Uterus (tissue), 3 donors: ENCODE measurements at regions not wholly inside any gene's neighbourhood (a gene's known extent, or its start where the extent isn't known, plus 50 kb on each side); places are given as distances from the start of the nearest gene placed in this dataset.

Source experiments
- DNase-seq, 2 donors: peaks; one replicate each; pipeline ENCODE4 v3.0.0-alpha.2; 2019 to 2020
- H3K27ac ChIP-seq, 2 donors: fragments of 200-600 bp; sonication (generic); 1 replicate in 1 of 2; 2 replicates in 1 of 2; pipeline ENCODE4 v1.5.1; 2016 to 2018
- H3K27me3 ChIP-seq, 2 donors: fragments of 200-600 bp; sonication (generic); one replicate each; pipeline ENCODE4 v1.5.1; 2018 to 2019; ENCODE audit warnings: control low read depth in 1 of 2
- H3K36me3 ChIP-seq, 2 donors: fragments of 200-600 bp; sonication (generic); one replicate each; pipeline ENCODE4 v1.5.1; 2019; ENCODE audit warnings: control low read depth in 1 of 2
- H3K4me1 ChIP-seq, 2 donors: fragments of 200-600 bp; sonication (generic); one replicate each; pipeline ENCODE4 v1.5.1; 2018 to 2019; ENCODE audit warnings: control low read depth in 1 of 2
- H3K4me3 ChIP-seq, 2 donors: fragments of 200-600 bp; sonication (generic); 1 replicate in 1 of 2; 2 replicates in 1 of 2; pipeline ENCODE4 v1.5.1; 2018 to 2019; ENCODE audit warnings: mild to moderate bottlenecking in 1 of 2
- H3K9me3 ChIP-seq, 2 donors: fragments of 200-600 bp; sonication (generic); one replicate each; pipeline ENCODE4 v1.5.1; 2019; ENCODE audit warnings: control low read depth in 1 of 2
- CTCF ChIP-seq, 4 experiments: fragments of 200-600 bp in 2 of 4; fragments of 450-650 bp in 2 of 4; sonication (generic) in 2 of 4; IDR thresholded peaks; one replicate each; pipeline ENCODE4 v1.5.1; 2016 to 2019; ENCODE audit warnings: antibody characterized with exemption in 4 of 4, mild to moderate bottlenecking in 2 of 4, moderate library complexity in 1 of 4
- POLR2A ChIP-seq, 2 donors: fragments of 450-650 bp; IDR thresholded peaks; one replicate each; pipeline ENCODE4 v1.6.1; 2016; ENCODE audit warnings: antibody characterized with exemption in 2 of 2, mild to moderate bottlenecking in 1 of 2, moderate library complexity in 1 of 2
- intact Hi-C: fragments of 100-400 bp; cut with DNase I; formaldehyde crosslinking; loops from one replicate; pipeline ENCODE4 v1.15.1; 2023; ENCODE audit warnings: low total_unique reads
- donor health status: DM: yes; HTN: yes; CAD: no.

GRCh38 chr12:47545938-47546609 lies 159.8 kb downstream of the RPAP3 start:
- H3K36me3 ChIP-seq = no peaks in the 10 kb centered on the region
- no peak overlapping the region for H3K4me3 ChIP-seq
- no peak overlapping the region for H3K27ac ChIP-seq
- DNase-seq = no peak
- H3K4me1 ChIP-seq = no peaks in the 10 kb centered on the region
- intact Hi-C loops = no loop called here
- H3K9me3 ChIP-seq = no peaks in the 10 kb centered on the region
- no peaks in the 10 kb centered on the region for H3K27me3 ChIP-seq
- TF ChIP-seq CTCF (IDR thresholded peaks at IDR 0.05) (no peak), POLR2A (IDR thresholded peaks at IDR 0.05) (no peak)

DNA sequence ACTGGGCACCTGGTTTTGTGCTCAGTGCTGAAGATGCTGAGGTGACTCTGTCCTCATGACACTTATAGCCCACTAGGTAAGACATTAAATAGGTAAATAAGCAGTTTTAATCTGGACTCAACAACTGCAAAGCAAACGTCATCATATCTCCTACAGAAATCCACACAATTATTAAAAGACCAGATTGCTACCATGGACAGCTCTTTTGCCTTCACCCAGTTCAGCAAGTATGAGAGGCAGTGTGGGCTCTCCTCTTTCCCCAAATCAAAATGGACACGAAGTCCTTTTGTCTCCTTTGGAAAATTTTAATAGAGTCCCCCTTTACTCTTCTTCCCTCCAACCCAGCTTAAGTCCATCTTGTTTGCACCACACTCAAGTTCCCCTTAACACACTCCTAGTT lies 171.1 kb downstream of the RPAP3 start:
- intact Hi-C loops = no loop called here
- H3K27me3 ChIP-seq = no peaks in the 10 kb centered on the region
- H3K4me3 ChIP-seq = no peak overlapping the region
- H3K4me1 ChIP-seq = no peaks in the 10 kb centered on the region
- H3K27ac ChIP-seq = no peak overlapping the region
- no peaks in the 10 kb centered on the region for H3K36me3 ChIP-seq
- TF ChIP-seq POLR2A (IDR thresholded peaks at IDR 0.05) (no peak), CTCF (IDR thresholded peaks at IDR 0.05) (no peak)
- DNase-seq = no peak
- H3K9me3 ChIP-seq = no peaks in the 10 kb centered on the region

DNA sequence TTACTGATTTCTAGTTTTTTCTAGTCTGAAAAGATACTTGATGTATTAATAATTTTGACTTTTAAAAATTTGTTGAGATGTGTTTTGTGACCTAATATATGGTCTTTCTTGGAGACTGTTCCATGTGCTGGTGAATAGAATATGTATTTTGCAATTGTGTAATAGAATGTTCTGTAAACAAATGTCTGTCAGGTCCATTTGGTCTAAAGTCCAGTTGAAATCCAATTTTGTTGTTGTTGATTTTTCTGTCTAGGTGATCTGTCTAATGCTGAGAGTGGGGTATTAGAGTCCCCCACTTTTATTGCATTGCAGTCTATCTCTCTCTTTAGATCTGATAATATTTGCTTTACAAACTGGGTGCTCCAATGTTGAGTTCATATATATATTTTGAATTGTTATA lies 175.8 kb downstream of the RPAP3 start:
- Histone ChIP-seq H3K9me3 (no peaks in the 10 kb centered on the region), H3K36me3 (no peaks in the 10 kb centered on the region), H3K27me3 (no peaks in the 10 kb centered on the region), H3K4me1 (no peaks in the 10 kb centered on the region), H3K27ac (no peak overlapping the region), H3K4me3 (no peak overlapping the region)
- no peak for TF ChIP-seq POLR2A (IDR thresholded peaks at IDR 0.05)
- TF ChIP-seq CTCF (IDR thresholded peaks at IDR 0.05) = no peak
- no peak for DNase-seq
- intact Hi-C loops = no loop called here

GRCh38 chr12:47527816-47528215 lies 178.0 kb downstream of the RPAP3 start:
- Histone ChIP-seq H3K27me3 (no peaks in the 10 kb centered on the region), H3K4me1 (no peaks in the 10 kb centered on the region), H3K9me3 (no peaks in the 10 kb centered on the region), H3K4me3 (no peak overlapping the region), H3K36me3 (no peaks in the 10 kb centered on the region), H3K27ac (no peak overlapping the region)
- intact Hi-C loops = no loop called here
- no peak for DNase-seq
- TF ChIP-seq CTCF (IDR thresholded peaks at IDR 0.05) = no peak
- TF ChIP-seq POLR2A (IDR thresholded peaks at IDR 0.05) = no peak

GRCh38 chr12:47520029-47520428 lies 185.8 kb downstream of the RPAP3 start:
- no peaks in the 10 kb centered on the region for H3K27me3 ChIP-seq

More at GRCh38 chr12:47520029-47520428, 185.8 kb downstream of the RPAP3 start:
- H3K9me3 ChIP-seq = no peaks in the 10 kb centered on the region
- intact Hi-C loops = no loop called here
- H3K4me3 ChIP-seq = no peak overlapping the region
- DNase-seq = no peak
- no peaks in the 10 kb centered on the region for H3K4me1 ChIP-seq
- no peaks in the 10 kb centered on the region for H3K36me3 ChIP-seq
- no peak overlapping the region for H3K27ac ChIP-seq
- TF ChIP-seq CTCF (IDR thresholded peaks at IDR 0.05) (no peak), POLR2A (IDR thresholded peaks at IDR 0.05) (no peak)
